Liver (tissue), 8 donors: ENCODE measurements at regions not wholly inside any gene's neighbourhood (a gene's known extent, or its start where the extent isn't known, plus 50 kb on each side); places are given as distances from the start of the nearest gene placed in this dataset.

ENCODE experiments used
- DNase-seq: peaks from one replicate; pipeline ENCODE4 v3.0.0-alpha.2; 2017; ENCODE audit warnings: low spot score
- H3K27ac ChIP-seq, 2 donors: one replicate each; pipeline ENCODE4 v1.7.0; 2013; ENCODE audit warnings: inconsistent platforms in 2 of 2, low read length in 2 of 2, control low read depth in 1 of 2, low read depth in 1 of 2, mild to moderate bottlenecking in 1 of 2
- H3K27me3 ChIP-seq, 4 donors: one replicate each; pipeline versions ENCODE4 v1.6.1 to v1.7.0; 2013; ENCODE audit warnings: low read length in 3 of 4, inconsistent platforms in 1 of 4, mild to moderate bottlenecking in 1 of 4, moderate library complexity in 1 of 4; ENCODE audit not compliant: control insufficient read depth in 4 of 4, insufficient read depth in 4 of 4
- H3K36me3 ChIP-seq, 4 donors: one replicate each; pipeline versions ENCODE4 v1.6.1 to v1.7.0; 2013; ENCODE audit warnings: low read length in 3 of 4, mild to moderate bottlenecking in 3 of 4, low read depth in 1 of 4, moderate library complexity in 1 of 4; ENCODE audit not compliant: control insufficient read depth in 4 of 4, insufficient read depth in 3 of 4
- H3K4me1 ChIP-seq, 4 donors: one replicate each; pipeline versions ENCODE4 v1.6.1 to v1.7.0; 2013; ENCODE audit warnings: low read length in 3 of 4, mild to moderate bottlenecking in 3 of 4, moderate library complexity in 1 of 4; ENCODE audit not compliant: control insufficient read depth in 4 of 4, insufficient read depth in 4 of 4
- H3K4me3 ChIP-seq, 3 donors: one replicate each; pipeline versions ENCODE4 v1.6.1 to v1.7.0; 2013; ENCODE audit warnings: low read length in 3 of 3, control low read depth in 1 of 3, low read depth in 1 of 3, mild to moderate bottlenecking in 1 of 3
- H3K9ac ChIP-seq, 2 donors: one replicate each; pipeline ENCODE4 v1.7.0; 2013; ENCODE audit warnings: low read length in 2 of 2, mild to moderate bottlenecking in 2 of 2, moderate library complexity in 2 of 2, control low read depth in 1 of 2, low read depth in 1 of 2
- H3K9me3 ChIP-seq, 4 donors: one replicate each; pipeline versions ENCODE4 v1.6.1 to v1.7.0; 2013; ENCODE audit warnings: low read length in 3 of 4; ENCODE audit not compliant: control insufficient read depth in 4 of 4
- ATF3 ChIP-seq: IDR thresholded peaks from 2 replicates; pipeline ENCODE4 v1.6.1; 2016; ENCODE audit warnings: antibody characterized with exemption
- CTCF ChIP-seq: fragments of 150-350 bp; IDR thresholded peaks from 2 replicates; pipeline ENCODE4 v1.5.1; 2017; ENCODE audit warnings: improper control_type of control experiment, low read depth, low read length; ENCODE audit not compliant: missing input control
- EGR1 ChIP-seq, 2 donors: IDR thresholded peaks; 2 replicates each; pipeline ENCODE4 v1.6.1; 2016 to 2018; ENCODE audit warnings: antibody characterized with exemption in 2 of 2, low read depth in 2 of 2
- FOXA1 ChIP-seq: IDR thresholded peaks from 2 replicates; pipeline ENCODE4 v1.6.1; 2016; ENCODE audit warnings: antibody characterized with exemption
- FOXA2 ChIP-seq: IDR thresholded peaks from 2 replicates; pipeline ENCODE4 v1.6.1; 2016; ENCODE audit warnings: antibody characterized with exemption
- GABPA ChIP-seq, 2 donors: IDR thresholded peaks in 1 of 2; conservative IDR thresholded peaks in 1 of 2; 2 replicates each; pipeline ENCODE4 v1.6.1; 2016; ENCODE audit warnings: antibody characterized with exemption in 2 of 2, mild to moderate bottlenecking in 1 of 2, moderate library complexity in 1 of 2
- HNF4A ChIP-seq, 2 donors: conservative IDR thresholded peaks; 2 replicates each; pipeline ENCODE4 v1.6.1; 2016; ENCODE audit warnings: antibody characterized with exemption in 2 of 2, mild to moderate bottlenecking in 2 of 2
- HNF4G ChIP-seq: IDR thresholded peaks from 2 replicates; pipeline ENCODE4 v1.6.1; 2016; ENCODE audit warnings: antibody characterized with exemption
- JUND ChIP-seq, 2 donors: IDR thresholded peaks; 2 replicates each; pipeline ENCODE4 v1.6.1; 2016; ENCODE audit warnings: antibody characterized with exemption in 2 of 2
- MAX ChIP-seq: IDR thresholded peaks from 2 replicates; pipeline ENCODE4 v1.6.1; 2016; ENCODE audit warnings: antibody characterized with exemption
- NR2F2 ChIP-seq: IDR thresholded peaks from 2 replicates; pipeline ENCODE4 v1.6.1; 2016; ENCODE audit warnings: antibody characterized with exemption
- RAD21 ChIP-seq, 2 donors: IDR thresholded peaks; 2 replicates each; pipeline ENCODE4 v1.6.1; 2016; ENCODE audit warnings: antibody characterized with exemption in 2 of 2, mild to moderate bottlenecking in 2 of 2
- RXRA ChIP-seq, 2 donors: IDR thresholded peaks; 2 replicates each; pipeline ENCODE4 v1.6.1; 2017 to 2018; ENCODE audit warnings: antibody characterized with exemption in 2 of 2, mild to moderate bottlenecking in 1 of 2
- SP1 ChIP-seq: IDR thresholded peaks from 2 replicates; pipeline ENCODE4 v1.6.1; 2018; ENCODE audit warnings: antibody characterized with exemption, mild to moderate bottlenecking
- TAF1 ChIP-seq: conservative IDR thresholded peaks from 2 replicates; pipeline ENCODE4 v1.6.1; 2016; ENCODE audit warnings: antibody characterized with exemption, mild to moderate bottlenecking
- YY1 ChIP-seq: IDR thresholded peaks from 2 replicates; pipeline ENCODE4 v1.6.1; 2016; ENCODE audit warnings: antibody characterized with exemption, mild to moderate bottlenecking
- ZBTB33 ChIP-seq: IDR thresholded peaks from 2 replicates; pipeline ENCODE4 v1.6.1; 2016; ENCODE audit warnings: antibody characterized with exemption
- WGBS: extraction: QIAGEN DNeasy Blood & Tissue Kit; methylation state at CpG from one replicate; pipeline ENCODE4 v1.1.7; 2013; 5-methylcytosine and 5-hydroxymethylcytosine counted together
- donor health status: healthy.
- donor health status: healthy.
- donor health status: healthy.
- donor health status: healthy.
- donor health status: healthy.

GRCh38 chr3:20576228-20576627 lies 390.2 kb upstream of the SGO1 start:
- no peak overlapping the region for H3K4me3 ChIP-seq
- no peak overlapping the region for H3K27ac ChIP-seq
- DNase-seq, result no peak
- no peaks in the 10 kb centered on the region for H3K9me3 ChIP-seq
- no peaks in the 10 kb centered on the region for H3K36me3 ChIP-seq
- H3K4me1 ChIP-seq, result no peaks in the 10 kb centered on the region
- TF ChIP-seq JUND (IDR thresholded peaks at IDR 0.05) (no peak), RXRA (IDR thresholded peaks at IDR 0.05) (no peak), EGR1 (IDR thresholded peaks at IDR 0.05; ENCODE audit: low read depth in 2 of 2) (no peak), GABPA (IDR thresholded peaks at IDR 0.05 in 1 of 2, conservative IDR thresholded peaks at IDR 0.05 in 1 of 2) (no peak), RAD21 (IDR thresholded peaks at IDR 0.05) (no peak), FOXA2 (no peak), SP1 (no peak), FOXA1 (no peak), NR2F2 (no peak), TAF1 (no peak), YY1 (no peak), ZBTB33 (no peak), MAX (no peak), ATF3 (no peak), CTCF (no peak), HNF4A (conservative IDR thresholded peaks at IDR 0.05) (no peak)
- no peak overlapping the region for H3K9ac ChIP-seq
- 85% methylated on average over 3 of the region's 3 CpGs for WGBS
- H3K27me3 ChIP-seq, result no peaks in the 10 kb centered on the region

GRCh38 chr3:20575146-20575545 lies 389.1 kb upstream of the SGO1 start:
- no peaks in the 10 kb centered on the region for H3K36me3 ChIP-seq
- DNase-seq, result no peak
- H3K9ac ChIP-seq, result no peak overlapping the region
- H3K9me3 ChIP-seq, result no peaks in the 10 kb centered on the region
- H3K4me1 ChIP-seq, result no peaks in the 10 kb centered on the region
- no peaks in the 10 kb centered on the region for H3K27me3 ChIP-seq
- no peak overlapping the region for H3K27ac ChIP-seq
- 86% methylated on average over 2 of the region's 2 CpGs for WGBS
- no peak for TF ChIP-seq CTCF
- TF ChIP-seq JUND (IDR thresholded peaks at IDR 0.05), result no peak
- TF ChIP-seq SP1, result no peak
- no peak for TF ChIP-seq EGR1 (IDR thresholded peaks at IDR 0.05; ENCODE audit: low read depth in 2 of 2)
- TF ChIP-seq FOXA1, result no peak
- no peak for TF ChIP-seq FOXA2
- TF ChIP-seq NR2F2, result no peak
- TF ChIP-seq RXRA (IDR thresholded peaks at IDR 0.05), result no peak
- TF ChIP-seq GABPA (IDR thresholded peaks at IDR 0.05 in 1 of 2, conservative IDR thresholded peaks at IDR 0.05 in 1 of 2), result no peak
- no peak for TF ChIP-seq MAX
- no peak for TF ChIP-seq YY1
- TF ChIP-seq ZBTB33, result no peak
- no peak for TF ChIP-seq TAF1
- TF ChIP-seq HNF4G, result no peak
- no peak for TF ChIP-seq HNF4A (conservative IDR thresholded peaks at IDR 0.05)
- no peak overlapping the region for H3K4me3 ChIP-seq
